Neuronal stem cell (in vitro differentiated cells): ENCODE measurements at regions not wholly inside any gene's neighbourhood (a gene's known extent, or its start where the extent isn't known, plus 50 kb on each side); places are given as distances from the start of the nearest gene placed in this dataset.
"Not testable (repeated sequence)": the region's sequence is repeated elsewhere in the genome, so short reads cannot be mapped to it uniquely, and the experiment has no call there.

Experiments
- DNase-seq: peaks from one replicate; pipeline ENCODE4 v3.0.0-alpha.2; 2013; ENCODE audit warnings: low spot score
- H2AFZ ChIP-seq: one replicate; pipeline ENCODE4 v1.6.1; 2013; ENCODE audit warnings: mild to moderate bottlenecking, low read length, inconsistent platforms
- H2AK5ac ChIP-seq: 2 replicates; pipeline ENCODE4 v1.6.1; 2013; ENCODE audit warnings: low read depth, mild to moderate bottlenecking, inconsistent platforms, low read length, moderate library complexity, mixed read lengths
- H2BK120ac ChIP-seq: 2 replicates; pipeline ENCODE4 v1.6.1; 2013; ENCODE audit warnings: low read depth, mild to moderate bottlenecking, inconsistent platforms, low read length, moderate library complexity, mixed read lengths
- H2BK12ac ChIP-seq: one replicate; pipeline ENCODE4 v1.6.1; 2013; ENCODE audit warnings: low read length, inconsistent platforms
- H2BK15ac ChIP-seq: 2 replicates; pipeline ENCODE4 v1.6.1; 2013; ENCODE audit warnings: mild to moderate bottlenecking, low read length, inconsistent platforms, mixed read lengths
- H2BK5ac ChIP-seq: one replicate; pipeline ENCODE4 v1.6.1; 2013; ENCODE audit warnings: inconsistent platforms, mild to moderate bottlenecking, low read length, moderate library complexity
- H3K14ac ChIP-seq: one replicate; pipeline ENCODE4 v1.6.1; 2013; ENCODE audit warnings: low read length, inconsistent platforms
- H3K18ac ChIP-seq: 2 replicates; pipeline ENCODE4 v1.6.1; 2013; ENCODE audit warnings: low read length, inconsistent platforms
- H3K23ac ChIP-seq: 2 replicates; pipeline ENCODE4 v1.6.1; 2013; ENCODE audit warnings: low read depth, mild to moderate bottlenecking, mixed read lengths, low read length, inconsistent platforms; ENCODE audit not compliant: poor library complexity
- H3K27ac ChIP-seq: replicated peaks from 3 replicates; pipeline ENCODE4 v1.5.1; 2013; ENCODE audit warnings: low read length, inconsistent platforms
- H3K27me3 ChIP-seq, 3 experiments: 2 replicates each; pipeline ENCODE4 v1.6.1; 2013; ENCODE audit warnings: low read length in 3 of 3, mild to moderate bottlenecking in 2 of 3, inconsistent platforms in 1 of 3, low read depth in 1 of 3, mixed read lengths in 1 of 3, moderate library complexity in 1 of 3; ENCODE audit not compliant: control insufficient read depth in 3 of 3, insufficient read depth in 3 of 3
- H3K36me3 ChIP-seq, 2 donors: replicated peaks in 1 of 2; 2 replicates each; pipeline ENCODE4 v1.6.1; 2013; ENCODE audit warnings: low read length in 2 of 2; ENCODE audit not compliant: control insufficient read depth in 2 of 2, insufficient read depth in 2 of 2
- H3K4ac ChIP-seq: 2 replicates; pipeline ENCODE4 v1.6.1; 2013; ENCODE audit warnings: inconsistent platforms, mild to moderate bottlenecking, low read length, moderate library complexity
- H3K4me1 ChIP-seq, 2 donors: 1 replicate in 1 of 2; 2 replicates in 1 of 2; pipeline ENCODE4 v1.6.1; 2013; ENCODE audit warnings: low read length in 2 of 2, low read depth in 1 of 2; ENCODE audit not compliant: control insufficient read depth in 2 of 2, insufficient read depth in 1 of 2
- H3K4me2 ChIP-seq: one replicate; pipeline ENCODE4 v1.6.1; 2013; ENCODE audit warnings: mild to moderate bottlenecking, low read length, inconsistent platforms; ENCODE audit not compliant: insufficient read depth, poor library complexity, severe bottlenecking
- H3K4me3 ChIP-seq, 2 donors: 2 replicates each; pipeline ENCODE4 v1.5.1; 2013; ENCODE audit warnings: low read length in 2 of 2, mild to moderate bottlenecking in 2 of 2, inconsistent platforms in 1 of 2, moderate library complexity in 1 of 2
- H3K79me1 ChIP-seq: one replicate; pipeline ENCODE4 v1.6.1; 2013; ENCODE audit warnings: low read depth, mild to moderate bottlenecking, inconsistent platforms, low read length, moderate library complexity
- H3K9ac ChIP-seq: one replicate; pipeline ENCODE4 v1.6.1; 2013; ENCODE audit warnings: mild to moderate bottlenecking, low read depth, low read length, inconsistent platforms; ENCODE audit not compliant: poor library complexity
- H3K9me3 ChIP-seq, 2 donors: replicated peaks in 1 of 2; 2 replicates each; pipeline versions ENCODE3 to v1.6.1; 2013; ENCODE audit warnings: low read length in 2 of 2, mild to moderate bottlenecking in 2 of 2, inconsistent platforms in 1 of 2, low read depth in 1 of 2, mixed read lengths in 1 of 2, moderate library complexity in 1 of 2; ENCODE audit not compliant: control insufficient read depth in 2 of 2, insufficient read depth in 1 of 2
- H4K8ac ChIP-seq: one replicate; pipeline ENCODE4 v1.6.1; 2013; ENCODE audit warnings: low read depth, mild to moderate bottlenecking, inconsistent platforms, low read length, moderate library complexity
- H4K91ac ChIP-seq: one replicate; pipeline ENCODE4 v1.6.1; 2013; ENCODE audit warnings: low read length, low read depth, mild to moderate bottlenecking, inconsistent platforms; ENCODE audit not compliant: poor library complexity
- WGBS, 2 donors: extraction: QIAGEN DNeasy Blood & Tissue Kit; methylation state at CpG; one replicate each; pipeline ENCODE4 v1.1.7; 2013; ENCODE audit warnings: missing lambda C conversion rate in 2 of 2, mixed read lengths in 1 of 2; ENCODE audit not compliant: insufficient read length in 2 of 2, insufficient replicate concordance in 1 of 2; ENCODE audit errors: extremely low coverage in 2 of 2; 5-methylcytosine and 5-hydroxymethylcytosine counted together

GRCh38 chr12:131601499-131601898 is 109.4 kb upstream of the SFSWAP start:
- H3K9ac ChIP-seq, H2BK120ac ChIP-seq, H3K4me3 ChIP-seq, H3K27me3 ChIP-seq, DNase-seq, H2BK12ac ChIP-seq, H3K9me3 ChIP-seq, H3K36me3 ChIP-seq, H3K14ac ChIP-seq, H4K8ac ChIP-seq, H2BK15ac ChIP-seq, H4K91ac ChIP-seq, H3K27ac ChIP-seq, H3K4me2 ChIP-seq, H3K18ac ChIP-seq, H2AK5ac ChIP-seq, H3K4ac ChIP-seq, H3K79me1 ChIP-seq, H3K23ac ChIP-seq, H2AFZ ChIP-seq, H2BK5ac ChIP-seq: not testable (repeated sequence)
- no CpG with 5 or more reads among the region's 5 CpGs for WGBS, 2 donors
- peaks cover 4 to 49% of the 10 kb centered on the region in 2 donors for H3K4me1 ChIP-seq

GRCh38 chr12:131603106-131603938 is 107.6 kb upstream of the SFSWAP start:
- Histone ChIP-seq H2BK5ac (no peak overlapping the region), H3K79me1 (no peaks in the 10 kb centered on the region), H3K9me3 (no peaks in the 10 kb centered on the region), H3K4me1 (peaks cover 4 to 52% of the 10 kb centered on the region in 2 donors), H3K4ac (no peak overlapping the region), H3K36me3 (no peaks in the 10 kb centered on the region), H3K14ac (peak overlapping the region; percentile 56), H3K23ac (no peak overlapping the region), H4K91ac (no peak overlapping the region), H3K4me2 (no peak overlapping the region), H3K9ac (no peak overlapping the region), H2AFZ (no peak overlapping the region), H2BK15ac (no peak overlapping the region), H2BK12ac (no peak overlapping the region), H2AK5ac (peak overlapping the region; percentile 20), H3K27ac (no peak overlapping the region), H3K4me3 (no peak overlapping the region), H3K18ac (no peak overlapping the region), H4K8ac (no peak overlapping the region), H2BK120ac (no peak overlapping the region), H3K27me3 (no peaks in the 10 kb centered on the region)
- no peak for DNase-seq
- WGBS, 2 donors, result no CpG with 5 or more reads among the region's 8 CpGs

- Histone ChIP-seq H2AFZ (peak overlapping the region; percentile 60), H3K36me3 (no peaks in the 10 kb centered on the region), H3K14ac (no peak overlapping the region), H3K23ac (no peak overlapping the region), H2BK5ac (no peak overlapping the region), H3K18ac (peak overlapping the region; percentile 35), H3K9ac (no peak overlapping the region), H3K27ac (peak overlapping the region; percentile 33), H2BK12ac (peak overlapping the region; percentile 53), H3K4me2 (no peak overlapping the region), H3K4ac (no peak overlapping the region), H3K4me1 (peaks cover 4 to 52% of the 10 kb centered on the region in 2 donors), H3K4me3 (peak overlapping the region in 1 of 2 donors; percentile 19), H2BK120ac (no peak overlapping the region), H2AK5ac (no peak overlapping the region), H2BK15ac (no peak overlapping the region), H4K8ac (no peak overlapping the region), H3K9me3 (no peaks in the 10 kb centered on the region), H3K27me3 (no peaks in the 10 kb centered on the region), H4K91ac (no peak overlapping the region), H3K79me1 (no peaks in the 10 kb centered on the region)
- WGBS, 2 donors, result no CpG with 5 or more reads among the region's 21 CpGs
- no peak for DNase-seq
Observed at GRCh38 chr12:131603939-131604795, 106.7 kb upstream of the SFSWAP start.

GRCh38 chr12:131604859-131605258 is 106.0 kb upstream of the SFSWAP start:
- H3K9ac ChIP-seq, result no peak overlapping the region
- H3K27me3 ChIP-seq, result no peaks in the 10 kb centered on the region
- no peak for DNase-seq
- no peak overlapping the region for H3K4me3 ChIP-seq
- H3K14ac ChIP-seq, result no peak overlapping the region
- H4K8ac ChIP-seq, result no peak overlapping the region
- no peak overlapping the region for H3K27ac ChIP-seq
- H3K9me3 ChIP-seq, result no peaks in the 10 kb centered on the region
- H2AFZ ChIP-seq, result no peak overlapping the region
- H3K79me1 ChIP-seq, result no peaks in the 10 kb centered on the region
- H3K4me2 ChIP-seq, result no peak overlapping the region
- no peak overlapping the region for H2AK5ac ChIP-seq
- no peak overlapping the region for H3K23ac ChIP-seq
- no peak overlapping the region for H2BK5ac ChIP-seq
- no peaks in the 10 kb centered on the region for H3K36me3 ChIP-seq
- peaks cover 8 to 52% of the 10 kb centered on the region in 2 donors for H3K4me1 ChIP-seq
- WGBS, 2 donors, result no CpG with 5 or more reads among the region's 6 CpGs
- H4K91ac ChIP-seq, result no peak overlapping the region
- no peak overlapping the region for H3K18ac ChIP-seq
- H2BK120ac ChIP-seq, result no peak overlapping the region
- H2BK15ac ChIP-seq, result no peak overlapping the region
- H2BK12ac ChIP-seq, result no peak overlapping the region
- no peak overlapping the region for H3K4ac ChIP-seq
